Right hindlimb (tissue), 1 donor: ENCODE measurements at regions not wholly inside any gene's neighbourhood (a gene's known extent, or its start where the extent isn't known, plus 50 kb on each side); places are given as distances from the start of the nearest gene placed in this dataset.
A peak's percentile ranks its signal among the peaks of the same experiment; 100 is the strongest.

Experiments used
- DNase-seq: peaks from one replicate; pipeline ENCODE4 v3.0.0-alpha.2; 2018

DNA sequence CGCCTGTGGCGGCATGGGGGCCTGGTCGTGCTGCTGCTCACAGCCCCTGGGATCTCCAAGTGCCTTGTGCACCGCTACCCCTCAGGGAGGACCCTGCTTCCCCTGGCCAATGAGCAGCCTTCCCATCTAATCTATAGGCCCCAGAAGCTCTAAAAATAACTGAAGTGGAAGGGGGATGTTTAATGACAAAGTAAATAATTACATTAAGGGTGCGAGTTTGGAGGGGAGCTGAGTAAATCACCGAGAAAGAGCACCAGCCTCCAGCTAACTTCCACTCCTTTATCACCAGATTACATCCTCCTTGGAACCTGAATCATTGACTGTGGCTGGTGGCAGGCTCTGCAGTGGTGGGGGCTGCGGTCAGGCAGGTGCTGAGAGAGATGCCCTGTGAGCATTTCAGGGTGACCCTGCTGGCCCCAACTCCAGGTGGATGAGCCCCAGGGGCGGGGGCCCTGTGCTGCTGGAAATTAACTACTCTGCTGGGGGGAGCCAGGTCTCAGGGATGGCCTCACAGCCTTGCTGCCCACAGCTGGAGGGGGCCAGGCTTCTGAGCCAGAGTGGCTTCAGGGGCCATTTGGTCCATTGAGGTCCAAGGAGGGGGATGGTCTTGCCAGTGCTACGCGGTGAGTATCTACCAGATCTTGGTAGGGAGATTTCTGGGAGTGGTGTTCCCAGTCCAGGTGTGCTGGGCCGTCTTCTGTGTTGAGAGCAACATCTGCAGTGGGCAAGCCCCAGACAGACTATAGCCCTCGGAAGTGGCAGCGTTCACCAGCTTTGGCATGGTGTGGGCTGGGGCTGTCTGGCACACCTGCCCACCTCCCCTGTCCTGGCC, 74.2 kb downstream of the GLI2 start:
- DNase-seq, result no peak

DNA sequence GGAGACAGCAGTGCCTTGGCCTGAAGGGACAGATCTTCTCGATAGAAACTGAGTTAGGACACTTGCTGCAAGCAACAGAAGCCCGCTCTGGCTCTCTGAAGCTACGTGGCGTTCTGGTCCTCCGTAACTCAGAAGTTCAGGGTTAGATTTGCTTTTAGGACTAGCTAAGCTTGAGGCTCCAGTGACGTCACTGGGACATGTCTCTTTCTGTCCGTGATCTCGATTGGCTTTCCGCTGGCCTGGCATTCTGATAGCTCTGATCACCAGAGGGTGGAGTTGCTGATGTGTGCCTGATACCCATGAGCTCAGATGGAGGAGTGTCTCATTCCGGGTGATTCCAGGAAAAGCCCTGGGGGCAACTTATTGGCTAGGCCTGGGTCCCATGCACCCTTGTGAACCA, 75.0 kb downstream of the GLI2 start:
- no peak for DNase-seq

DNA sequence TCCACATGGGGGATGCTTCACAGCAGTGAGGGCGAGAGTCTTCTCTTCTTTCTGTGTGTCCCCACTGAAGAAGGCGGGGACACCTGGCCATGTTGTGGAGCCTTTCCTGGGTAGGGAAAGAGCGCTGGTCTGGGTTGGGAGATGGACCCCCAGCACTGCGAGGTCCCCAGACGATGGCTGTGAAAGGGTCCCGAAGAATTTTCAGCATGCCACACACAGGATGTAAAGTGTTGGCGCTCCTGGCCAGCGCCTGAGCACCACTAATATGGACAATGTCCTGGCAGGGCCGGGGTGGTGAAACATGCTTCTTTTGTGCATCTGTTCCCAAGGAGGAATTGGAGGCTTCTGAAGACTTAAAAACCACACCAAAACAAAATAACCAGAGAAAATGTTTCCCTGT, 77.2 kb downstream of the GLI2 start:
- DNase-seq, result no peak

DNA sequence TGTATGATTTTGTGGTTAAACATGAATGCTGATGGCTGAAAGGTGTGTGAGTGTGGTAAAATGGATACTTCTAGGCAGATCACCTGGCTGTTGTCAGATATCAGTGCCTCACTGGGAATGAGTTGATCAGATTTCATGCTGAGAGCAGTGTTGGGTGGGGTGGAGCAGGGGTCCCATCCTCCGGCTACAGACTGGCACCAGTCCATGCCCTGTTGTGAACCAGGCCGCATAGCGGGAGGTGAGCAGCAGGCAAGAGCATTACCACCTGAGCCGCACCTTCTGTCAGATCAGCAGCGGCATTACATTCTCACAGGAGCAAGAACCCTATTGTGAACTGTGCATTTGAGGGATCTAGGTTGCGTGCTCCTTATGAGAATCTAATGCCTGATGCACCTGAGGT, 78.7 kb downstream of the GLI2 start:
- no peak for DNase-seq

DNA sequence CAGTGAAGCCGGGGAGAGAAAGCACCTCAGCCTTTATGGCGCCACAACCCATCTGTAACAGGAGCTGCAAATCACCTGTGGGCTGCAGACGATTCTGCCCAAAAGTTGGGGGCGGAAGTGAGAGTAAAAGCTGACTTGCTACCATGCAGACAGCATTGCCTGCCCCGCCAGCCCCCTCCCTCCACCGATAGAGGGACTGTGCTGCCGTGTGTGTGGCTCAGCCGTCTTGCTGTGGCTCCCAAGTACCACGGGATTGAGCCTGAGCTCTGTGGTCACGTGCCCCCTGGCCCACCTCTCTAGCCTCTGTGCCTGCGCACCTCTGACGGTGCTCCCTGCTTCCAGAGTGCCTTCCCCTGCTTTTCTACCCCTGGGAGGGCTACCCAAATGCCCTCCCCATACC, 79.6 kb downstream of the GLI2 start:
- DNase-seq, result no peak

DNA sequence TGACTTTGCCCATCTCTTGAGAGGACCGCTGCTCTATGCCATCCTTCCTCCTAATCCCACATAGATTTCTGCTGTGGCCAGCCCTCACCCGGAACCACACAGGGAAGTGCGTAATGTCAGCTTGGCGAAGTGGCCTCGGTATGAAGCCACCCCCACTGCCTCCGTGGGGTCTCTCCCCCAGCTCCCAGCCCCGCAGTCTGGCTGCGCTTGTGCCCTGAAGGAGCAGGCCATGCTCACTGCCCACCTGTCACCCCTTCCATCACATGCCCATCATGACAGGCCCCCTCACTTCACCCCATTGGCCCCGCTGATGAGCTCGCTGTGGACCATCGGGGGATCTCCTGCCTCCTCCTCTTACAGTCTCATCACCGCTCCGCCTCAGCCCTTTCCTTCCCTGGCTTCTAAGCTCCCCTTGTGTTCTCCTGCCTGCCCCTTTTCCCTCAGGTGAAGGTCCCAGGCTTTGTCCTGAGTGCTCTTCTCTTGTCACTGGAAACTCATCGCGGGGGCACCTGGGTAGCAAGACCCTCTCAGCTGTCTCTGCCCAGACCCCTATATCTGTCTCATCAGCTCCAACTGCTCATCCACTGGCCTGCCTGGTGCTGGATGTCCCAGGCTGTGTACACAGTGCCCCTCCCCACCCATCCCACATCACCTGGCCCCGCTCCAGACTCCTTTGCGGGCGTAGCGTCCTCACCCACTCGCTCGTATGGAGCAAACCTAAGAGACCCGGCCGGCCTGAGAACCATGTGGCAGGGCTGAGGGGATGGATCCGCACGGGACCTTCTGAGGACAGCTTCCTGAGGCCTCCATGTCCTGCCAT, 81.7 kb downstream of the GLI2 start:
- DNase-seq, result no peak

DNA sequence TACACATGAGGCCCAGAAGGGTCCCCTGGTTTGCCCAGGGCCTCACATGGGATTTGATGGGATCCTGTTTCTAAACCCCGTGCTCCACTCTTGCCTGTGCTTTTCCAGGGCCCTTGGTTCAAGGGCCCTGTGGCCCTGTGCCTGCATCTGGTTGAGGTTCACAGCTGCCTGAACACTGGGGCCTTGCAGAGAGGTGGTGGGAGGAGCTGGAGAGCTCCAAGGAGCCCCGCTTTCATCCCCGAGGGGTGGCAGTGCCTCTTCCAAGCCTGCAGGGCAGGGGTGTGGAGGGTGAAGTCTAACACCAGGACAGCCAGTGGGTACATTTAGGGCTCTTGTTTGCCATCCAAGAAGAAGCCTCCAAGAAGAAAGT, 82.3 kb downstream of the GLI2 start:
- no peak for DNase-seq

DNA sequence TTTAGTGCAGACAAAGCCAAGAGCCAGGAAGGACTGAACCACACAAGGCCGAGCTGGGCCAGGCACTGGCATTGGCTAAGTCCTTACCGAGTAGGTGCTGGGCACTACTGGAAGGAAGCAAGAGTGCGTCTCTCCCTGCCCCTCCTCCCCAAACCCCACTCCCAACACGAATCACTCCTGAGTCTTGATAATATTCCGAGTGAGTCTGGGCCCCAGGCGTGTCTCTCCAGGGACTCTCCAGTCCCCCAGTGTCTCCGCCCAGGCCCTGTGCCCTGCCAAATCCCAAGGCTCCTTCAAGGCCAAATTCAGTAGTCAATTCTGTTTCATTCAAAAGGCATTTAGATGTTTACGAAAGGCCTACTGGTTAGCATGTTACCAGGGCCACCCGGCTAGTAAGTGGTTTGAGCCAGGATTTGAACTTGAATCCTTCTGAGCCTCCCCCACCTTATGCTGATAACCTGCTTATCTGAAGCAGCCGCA, 82.8 kb downstream of the GLI2 start:
- no peak for DNase-seq

DNA sequence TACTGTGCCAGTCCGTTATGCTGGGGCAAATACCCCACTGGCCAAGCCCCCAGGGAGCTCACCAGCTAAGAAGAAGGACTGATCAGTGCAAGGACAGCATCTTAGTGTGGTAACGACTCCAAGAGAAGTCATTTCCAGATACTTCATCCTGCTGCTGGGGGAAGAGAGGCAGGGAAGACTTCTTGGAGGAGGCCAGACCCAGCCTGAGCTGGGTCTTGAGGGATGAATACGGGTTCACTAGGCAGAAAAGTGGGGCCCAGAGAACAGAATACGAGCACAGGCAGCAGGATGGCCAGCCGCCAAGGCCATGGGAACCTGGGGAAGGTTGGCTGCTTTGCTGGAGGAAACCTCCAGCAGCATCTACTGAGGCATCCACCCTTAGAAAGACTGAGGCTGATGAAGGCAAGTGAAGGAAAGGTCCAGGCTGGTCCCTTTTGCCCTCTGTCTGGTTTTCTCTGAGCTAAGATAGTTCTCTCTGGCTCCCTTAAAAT, 84.1 kb downstream of the GLI2 start:
- no peak for DNase-seq

DNA sequence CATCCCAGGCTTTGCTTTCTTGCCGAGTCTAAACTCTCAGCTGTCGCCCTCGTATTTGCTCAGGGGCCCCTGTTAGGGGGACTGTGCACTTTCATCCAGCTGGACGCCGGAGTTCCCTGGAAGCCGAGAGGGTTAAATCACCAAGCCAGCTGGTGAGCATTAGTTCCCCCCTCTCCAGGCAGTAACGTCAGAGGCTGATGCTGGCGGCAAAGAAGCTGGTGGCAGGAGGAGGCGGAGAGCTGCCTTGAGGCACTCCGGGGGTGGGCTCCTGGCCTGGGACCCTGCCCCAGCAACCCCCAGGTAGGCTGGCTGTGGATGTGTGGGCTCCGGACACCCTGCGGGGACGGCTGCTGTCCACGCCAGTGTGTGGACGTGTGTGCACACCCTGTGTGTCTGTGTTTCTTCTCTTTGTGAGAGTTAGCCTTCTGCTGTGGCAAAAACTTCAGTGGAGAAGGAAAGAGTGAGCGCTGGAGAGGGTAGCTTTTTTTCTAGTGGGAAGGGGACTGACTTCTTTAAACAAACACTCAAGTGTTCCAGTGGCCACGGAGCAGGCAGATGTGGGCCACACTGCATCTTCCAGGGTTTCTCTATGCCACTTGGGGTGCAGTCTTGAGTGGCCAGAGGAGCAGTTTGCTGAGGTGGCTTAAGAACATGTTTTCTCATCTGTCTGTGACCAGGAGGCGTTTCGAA, 84.7 kb downstream of the GLI2 start:
- peak; percentile 94 for DNase-seq

DNA sequence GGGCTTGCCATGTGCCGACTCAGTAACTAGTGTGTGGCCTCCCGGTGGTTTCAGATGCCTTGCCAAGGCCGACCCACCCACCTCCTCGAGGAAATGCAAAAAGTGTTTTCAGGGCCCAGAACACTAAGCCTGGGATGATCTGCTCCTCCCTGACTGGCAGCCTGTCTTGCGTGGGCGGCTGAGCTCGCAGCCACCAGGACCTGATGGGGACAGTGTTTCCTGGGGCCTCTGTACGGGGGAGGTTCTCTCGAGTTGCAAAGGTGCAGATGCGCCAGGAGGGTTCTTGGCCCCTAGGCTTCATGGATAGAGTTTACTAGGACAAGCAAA, 85.2 kb downstream of the GLI2 start:
- DNase-seq, result peak; percentile 89

DNA sequence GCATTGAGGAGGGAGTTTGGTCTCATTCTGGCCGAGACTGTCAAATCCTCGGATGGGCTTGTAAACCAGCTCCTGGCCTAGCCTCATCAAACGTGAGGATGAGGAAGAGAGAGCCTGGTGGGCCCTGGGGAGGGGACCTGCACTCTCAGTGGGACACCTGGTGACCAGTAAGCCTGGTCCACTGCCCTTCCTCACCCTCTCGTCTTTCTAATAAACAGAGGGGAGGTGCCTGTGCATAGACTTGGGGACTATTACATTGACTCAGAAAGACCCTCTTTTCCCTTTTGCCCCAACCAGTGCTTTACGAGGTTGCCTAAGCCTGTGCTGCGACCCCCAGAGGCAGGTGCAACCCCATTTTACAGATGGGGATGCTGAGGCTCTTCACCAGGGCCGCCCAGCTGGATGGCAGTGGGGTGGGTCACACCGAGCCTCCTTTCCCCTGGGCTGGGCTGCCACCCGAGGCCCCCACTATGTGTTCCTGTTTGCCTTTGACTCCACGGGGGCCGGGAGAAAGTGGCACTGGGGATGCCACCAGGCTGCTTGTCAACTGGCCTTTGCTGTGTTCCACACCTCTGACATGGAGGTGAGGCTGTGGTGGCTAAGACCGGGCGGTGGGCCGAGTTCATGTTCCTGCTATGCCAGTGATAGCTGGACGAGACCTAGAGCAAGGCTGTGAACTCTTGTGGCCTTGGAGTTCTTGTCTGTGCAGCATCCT, 85.9 kb downstream of the GLI2 start:
- DNase-seq, result no peak

DNA sequence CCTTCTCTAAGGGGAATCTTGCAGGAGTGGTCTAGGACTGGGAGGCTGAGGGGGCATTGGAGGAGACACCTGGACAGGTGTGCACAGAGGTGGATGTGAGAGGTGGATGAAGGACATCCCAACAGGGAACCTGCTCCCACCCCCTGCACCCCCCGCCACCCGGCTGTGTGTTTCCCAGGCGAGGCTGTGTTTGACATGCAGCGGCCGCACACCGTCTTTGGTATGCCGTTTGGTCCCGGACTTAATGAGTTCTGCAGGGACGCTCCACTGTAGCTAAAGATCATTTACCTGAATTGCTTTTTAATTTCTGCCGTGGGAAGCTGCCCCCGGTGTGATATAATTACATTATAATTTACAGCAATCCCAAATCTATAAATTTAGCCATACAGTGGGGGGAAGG, 87.3 kb downstream of the GLI2 start:
- no peak for DNase-seq

DNA sequence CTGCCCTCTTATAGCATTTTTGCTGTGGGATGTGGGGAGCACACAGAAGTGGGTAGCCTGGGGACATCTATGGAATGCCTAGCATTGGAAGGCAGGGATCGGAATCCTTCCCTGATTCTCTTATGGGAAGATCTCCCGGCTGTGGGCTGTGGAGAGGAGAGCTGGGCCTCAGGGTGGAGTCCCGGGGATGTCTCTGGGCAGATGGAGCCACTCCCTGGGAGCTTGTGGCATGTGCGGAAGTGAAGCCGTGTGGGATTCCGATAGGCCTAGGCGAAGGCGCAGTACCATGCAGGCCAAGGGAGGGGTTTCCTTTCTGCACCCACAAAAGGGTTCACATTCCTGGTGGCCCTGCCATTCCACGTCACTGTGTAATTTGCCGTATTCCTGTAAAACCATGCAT, 87.9 kb downstream of the GLI2 start:
- DNase-seq, result no peak

DNA sequence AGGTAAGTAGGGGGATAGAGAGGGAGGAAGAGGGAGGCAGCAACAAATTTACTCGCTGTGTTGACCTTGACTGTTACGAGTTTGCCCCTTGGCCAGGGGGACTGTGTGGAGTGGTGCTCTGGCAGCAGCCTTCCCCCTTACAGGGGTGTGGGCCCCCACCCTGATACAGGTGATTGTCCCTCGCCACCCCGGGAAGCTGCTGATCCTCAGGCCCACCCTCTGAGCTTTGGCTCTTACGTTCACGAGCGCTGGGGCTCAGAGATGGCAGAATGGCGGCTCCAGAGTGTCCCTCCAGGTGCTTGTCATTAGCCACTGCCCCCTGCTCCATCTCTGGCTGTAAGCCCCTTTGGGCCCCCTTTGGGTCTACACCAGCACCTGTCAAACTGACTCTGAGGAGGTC, 88.6 kb downstream of the GLI2 start:
- DNase-seq, result no peak

DNA sequence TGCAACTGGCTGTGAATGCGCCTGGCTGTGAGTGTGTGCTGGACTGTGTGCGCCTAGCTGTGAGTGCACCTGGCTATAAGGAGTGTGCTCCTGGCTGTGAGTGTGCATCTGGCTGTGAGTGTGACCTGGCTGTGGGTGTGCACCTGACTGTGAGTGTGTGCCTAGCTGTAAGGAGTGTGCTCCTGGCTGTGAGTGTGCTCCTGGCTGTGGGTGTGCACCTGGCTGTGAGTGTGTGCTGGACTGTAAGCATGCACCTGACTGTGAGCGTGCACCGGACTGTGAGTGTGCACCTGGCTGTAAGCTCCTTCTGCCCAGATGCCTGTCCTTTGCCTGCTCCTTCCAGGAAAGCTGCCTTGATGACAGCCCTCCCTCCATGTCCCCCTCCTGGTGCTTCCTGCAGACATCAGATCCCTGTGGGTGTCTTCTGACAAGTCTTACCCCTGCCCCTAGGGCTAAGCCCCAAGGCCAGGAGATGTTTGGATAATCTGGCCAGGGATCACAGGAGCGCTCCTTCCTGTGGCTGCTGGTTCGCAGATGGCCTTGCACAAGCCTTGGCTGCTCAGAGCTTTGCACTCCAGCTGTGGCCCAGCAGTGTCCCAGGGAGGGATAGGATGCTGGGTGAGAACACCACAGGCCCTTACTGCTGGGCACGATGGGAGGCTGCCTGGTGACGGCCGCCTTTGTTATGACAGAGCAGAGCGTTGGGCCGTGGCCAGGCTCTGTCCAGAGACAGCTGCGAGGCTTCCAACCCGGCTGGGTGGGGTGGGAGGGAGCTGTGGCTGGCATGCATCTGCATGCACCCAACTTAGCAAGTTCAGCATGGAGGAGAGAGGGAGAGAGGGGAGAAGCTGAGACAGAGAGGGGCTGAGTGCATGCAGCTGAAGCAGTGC, 89.9 kb downstream of the GLI2 start:
- DNase-seq, result peak; percentile 84

DNA sequence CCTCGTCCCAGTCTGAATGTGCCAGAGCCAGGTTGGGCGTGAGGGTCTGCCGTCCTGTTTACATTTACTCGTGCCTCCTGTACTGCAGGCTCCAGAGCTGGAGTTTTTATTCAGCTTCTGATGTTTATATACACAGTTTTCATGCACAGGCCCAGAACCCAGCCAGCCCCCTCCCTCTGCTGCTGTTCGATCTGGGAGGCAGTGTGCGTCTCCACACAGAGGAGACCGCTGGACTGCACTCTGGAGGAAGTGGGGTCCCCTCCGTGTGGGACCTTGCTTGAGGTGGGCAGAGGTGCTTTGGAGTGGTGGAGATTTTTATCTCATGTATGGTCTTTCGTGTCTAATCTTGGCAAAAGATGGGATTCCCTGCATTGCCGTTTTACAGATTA, 90.6 kb downstream of the GLI2 start:
- DNase-seq, result no peak

DNA sequence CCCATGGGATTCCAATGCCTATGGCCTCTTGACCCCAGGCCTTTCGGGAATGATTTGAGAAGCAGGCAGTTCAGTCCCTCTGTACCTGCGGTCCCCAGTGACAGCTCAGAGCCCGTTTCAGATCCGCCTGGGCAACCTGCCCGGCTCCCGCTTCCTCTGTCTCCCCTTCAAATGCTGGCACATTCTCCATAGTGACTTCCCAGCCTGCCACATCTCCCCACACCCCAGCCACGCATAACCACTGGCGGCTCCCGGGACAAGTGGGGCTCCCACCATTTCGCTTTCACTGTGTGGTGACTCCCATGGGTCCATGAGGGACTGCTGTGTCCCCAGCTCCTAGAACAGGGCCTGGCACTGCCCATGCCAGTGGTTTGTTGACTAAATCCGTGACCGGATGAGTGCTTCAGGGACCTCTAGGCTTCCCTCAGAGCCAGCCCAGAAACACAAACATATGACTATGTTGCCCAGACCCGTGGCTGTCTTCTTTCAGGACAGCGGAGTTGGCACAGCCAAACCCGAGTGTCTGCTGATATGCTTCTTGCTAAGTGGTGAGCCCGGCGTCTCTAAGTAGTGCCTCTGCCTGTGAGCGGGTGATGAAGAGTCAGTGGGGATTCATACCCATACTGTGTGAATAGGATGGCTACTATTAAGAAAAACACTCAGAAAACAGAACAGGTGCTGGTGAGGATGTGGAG, 91.2 kb downstream of the GLI2 start:
- DNase-seq, result no peak

DNA sequence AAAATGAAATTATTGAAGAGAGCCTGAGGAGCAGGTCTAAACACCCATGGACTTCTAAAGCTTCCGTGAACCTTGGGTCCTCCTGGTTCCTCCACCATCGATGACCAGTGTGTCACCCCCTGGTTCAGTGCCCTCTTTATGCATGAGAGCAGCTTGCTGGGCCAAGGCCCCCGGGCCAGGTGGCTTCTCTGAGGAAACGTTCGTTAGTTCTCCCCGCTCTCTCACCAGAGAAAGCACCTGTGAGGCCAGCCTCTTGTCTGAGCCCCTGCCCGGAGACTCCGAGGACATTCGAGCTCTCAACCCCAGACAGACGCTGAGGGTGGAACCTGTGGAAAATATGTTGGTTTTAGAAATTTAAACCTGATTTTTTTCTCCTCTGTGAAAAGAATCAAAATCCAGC, 92.4 kb downstream of the GLI2 start:
- no peak for DNase-seq

DNA sequence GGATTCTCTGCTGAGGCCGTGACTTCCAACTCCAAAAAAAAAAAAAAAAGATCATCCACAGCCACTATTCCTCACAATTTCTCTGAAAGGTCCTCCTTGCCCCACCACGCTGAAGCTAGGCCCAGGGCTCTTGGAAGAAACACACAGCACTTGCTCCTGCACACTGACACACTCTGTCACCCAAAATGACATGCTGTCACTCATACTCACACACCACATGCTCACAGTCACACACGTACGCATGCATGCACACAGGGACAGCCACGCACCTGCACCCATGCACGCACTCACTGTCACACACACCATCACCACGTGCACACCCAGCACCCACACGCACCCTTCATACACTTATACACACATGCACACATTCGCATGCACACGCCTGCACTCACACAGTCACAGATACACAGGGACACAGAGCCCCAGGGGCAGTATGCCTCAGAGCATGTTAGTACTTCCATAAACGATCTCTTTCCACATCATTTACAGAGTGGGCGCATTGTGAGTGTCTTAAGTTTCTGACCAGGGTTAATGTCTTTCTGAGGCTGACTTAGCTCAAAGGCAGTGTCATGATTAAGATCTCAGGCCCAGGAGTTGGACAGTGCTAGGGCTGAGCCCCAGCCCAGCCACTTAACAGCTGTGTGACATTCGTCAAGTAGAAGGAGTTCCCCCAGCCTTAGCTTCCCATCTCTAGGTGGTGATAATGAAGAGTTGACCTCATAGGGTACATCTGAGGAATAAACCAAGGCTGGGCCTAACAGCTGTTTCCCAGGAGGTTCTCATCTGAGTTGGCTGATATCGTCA, 93.4 kb downstream of the GLI2 start:
- no peak for DNase-seq
